ENCODE measurements at regions not wholly inside any gene's neighbourhood (a gene's known extent, or its start where the extent isn't known, plus 50 kb on each side); places are given as distances from the start of the nearest gene placed in this dataset.

- no peak for DNase-seq (ENCODE audit: low read depth)
- no peak for TF ChIP-seq CTCF (IDR thresholded peaks at IDR 0.05; ENCODE audit: insufficient read depth, low read depth, low read length, missing control alignments)
- no peak overlapping the region for H3K4me3 ChIP-seq (ENCODE audit: low read depth, low read length)
These were observed 1361.3 kb downstream of the ZPLD1 start for GRCh38 chr3:103796068-103796467.

GRCh38 chr3:103803787-103804186 is 1369.0 kb downstream of the ZPLD1 start:
- no peak for TF ChIP-seq CTCF (IDR thresholded peaks at IDR 0.05; ENCODE audit: insufficient read depth, low read depth, low read length, missing control alignments)

GRCh38 chr3:103810167-103810566 is 1375.4 kb downstream of the ZPLD1 start:
- TF ChIP-seq CTCF (IDR thresholded peaks at IDR 0.05; ENCODE audit: insufficient read depth, low read depth, low read length, missing control alignments), result no peak
- H3K4me3 ChIP-seq (ENCODE audit: low read depth, low read length), result no peak overlapping the region
- DNase-seq (ENCODE audit: low read depth), result no peak

More at GRCh38 chr3:103803787-103804186, 1369.0 kb downstream of the ZPLD1 start:
- no peak overlapping the region for H3K4me3 ChIP-seq (ENCODE audit: low read depth, low read length)
- DNase-seq (ENCODE audit: low read depth), result no peak

GRCh38 chr3:103813955-103814354 is 1379.1 kb downstream of the ZPLD1 start:
- H3K4me3 ChIP-seq (ENCODE audit: low read depth, low read length), result no peak overlapping the region
- DNase-seq (ENCODE audit: low read depth), result no peak
- TF ChIP-seq CTCF (IDR thresholded peaks at IDR 0.05; ENCODE audit: insufficient read depth, low read depth, low read length, missing control alignments), result no peak

GRCh38 chr3:103818398-103818797 is 1383.6 kb downstream of the ZPLD1 start:
- DNase-seq (ENCODE audit: low read depth), result no peak
- H3K4me3 ChIP-seq (ENCODE audit: low read depth, low read length), result no peak overlapping the region
- TF ChIP-seq CTCF (IDR thresholded peaks at IDR 0.05; ENCODE audit: insufficient read depth, low read depth, low read length, missing control alignments), result no peak

- no peak overlapping the region for H3K4me3 ChIP-seq (ENCODE audit: low read depth, low read length)
- DNase-seq (ENCODE audit: low read depth), result no peak
- no peak for TF ChIP-seq CTCF (IDR thresholded peaks at IDR 0.05; ENCODE audit: insufficient read depth, low read depth, low read length, missing control alignments)
These were observed 1384.0 kb downstream of the ZPLD1 start for GRCh38 chr3:103818800-103819199.

GRCh38 chr3:103825586-103825985 is 1390.8 kb downstream of the ZPLD1 start:
- TF ChIP-seq CTCF (IDR thresholded peaks at IDR 0.05; ENCODE audit: insufficient read depth, low read depth, low read length, missing control alignments), result no peak
- DNase-seq (ENCODE audit: low read depth), result no peak
- no peak overlapping the region for H3K4me3 ChIP-seq (ENCODE audit: low read depth, low read length)
